H1 (cell line): ENCODE measurements at regions not wholly inside any gene's neighbourhood (a gene's known extent, or its start where the extent isn't known, plus 50 kb on each side); places are given as distances from the start of the nearest gene placed in this dataset.

Source experiments
- CTCF ChIA-PET: fragments of 300-600 bp; sonication (Branson Sonifier 250); formaldehyde crosslinking; loops from one replicate; lab custom pipeline; 2021; ENCODE audit not compliant: partially characterized antibody; lab: Charles Lee
- POLR2A ChIA-PET: fragments of 300-600 bp; sonication (Branson Sonifier 250); formaldehyde crosslinking; loops from one replicate; lab custom pipeline; 2021; ENCODE audit warnings: inconsistent platforms; ENCODE audit not compliant: partially characterized antibody; lab: Charles Lee
- DNase-seq, 2 experiments: peaks; one replicate each; pipeline versions ENCODE4 v3.0.0 to v3.0.0-alpha.2; 2010 to 2022; ENCODE audit warnings: low spot score in 2 of 2, low read depth in 1 of 2, mixed read lengths in 1 of 2
- FAIRE-seq: peaks from 2 replicates; lab custom pipeline; 2011; peaks lifted over from hg19 to GRCh38; lab: Jason Lieb, UNC
- H2AFZ ChIP-seq: 2 replicates; pipeline ENCODE4 v1.8.1; 2012; ENCODE audit warnings: low read length, inconsistent platforms
- H2AK5ac ChIP-seq: 2 replicates; pipeline ENCODE4 v1.6.1; 2013; ENCODE audit warnings: low read depth, low read length
- H2BK120ac ChIP-seq: replicated peaks from 2 replicates; pipeline ENCODE3; 2013; ENCODE audit warnings: low read depth, low read length, inconsistent platforms
- H2BK12ac ChIP-seq: 2 replicates; pipeline ENCODE4 v1.6.1; 2013; ENCODE audit warnings: low read depth, low read length
- H2BK15ac ChIP-seq: 2 replicates; pipeline ENCODE4 v1.6.1; 2013; ENCODE audit warnings: low read length
- H2BK20ac ChIP-seq: 2 replicates; pipeline ENCODE4 v1.6.1; 2013; ENCODE audit warnings: low read length
- H2BK5ac ChIP-seq: 2 replicates; pipeline ENCODE4 v1.6.1; 2013; ENCODE audit warnings: low read depth, low read length
- H3K14ac ChIP-seq: 2 replicates; pipeline ENCODE4 v1.6.1; 2013; ENCODE audit warnings: inconsistent platforms; ENCODE audit not compliant: insufficient read length
- H3K18ac ChIP-seq: 2 replicates; pipeline ENCODE4 v1.6.1; 2013; ENCODE audit warnings: low read length; ENCODE audit errors: extremely low read depth
- H3K23ac ChIP-seq: 2 replicates; pipeline ENCODE4 v1.6.1; 2013; ENCODE audit warnings: inconsistent platforms; ENCODE audit not compliant: insufficient read length
- H3K23me2 ChIP-seq: 2 replicates; pipeline ENCODE4 v1.6.1; 2013; ENCODE audit warnings: low read depth, low read length
- H3K27ac ChIP-seq: 2 replicates; pipeline ENCODE4 v1.6.1; 2011; ENCODE audit warnings: low read depth, low read length, inconsistent platforms
- H3K27me3 ChIP-seq, 4 experiments: replicated peaks in 1 of 4; 1 replicate in 1 of 4; 2 replicates in 3 of 4; pipeline versions ENCODE4 v1.6.1 to v1.8.1; 2011 to 2013; ENCODE audit warnings: low read length in 3 of 4, mild to moderate bottlenecking in 3 of 4, inconsistent platforms in 2 of 4, mixed read lengths in 2 of 4, moderate library complexity in 1 of 4; ENCODE audit not compliant: control insufficient read depth in 3 of 4, insufficient read depth in 3 of 4; ENCODE audit errors: extremely low read depth in 1 of 4
- H3K36me3 ChIP-seq, 4 experiments: 2 replicates each; pipeline versions ENCODE4 v1.6.1 to v1.8.1; 2011 to 2013; ENCODE audit warnings: mild to moderate bottlenecking in 4 of 4, low read length in 3 of 4, moderate library complexity in 2 of 4, control low read depth in 1 of 4, inconsistent platforms in 1 of 4; ENCODE audit not compliant: insufficient read depth in 4 of 4, control insufficient read depth in 2 of 4
- H3K4ac ChIP-seq: replicated peaks from 2 replicates; pipeline ENCODE3; 2013; ENCODE audit warnings: low read length, low read depth, mixed read lengths, inconsistent platforms; ENCODE audit not compliant: insufficient read length
- H3K4me1 ChIP-seq, 4 experiments: replicated peaks in 1 of 4; 1 replicate in 1 of 4; 2 replicates in 3 of 4; pipeline versions ENCODE4 v1.6.1 to v1.8.1; 2011 to 2013; ENCODE audit warnings: low read length in 3 of 4, inconsistent platforms in 2 of 4, mixed read lengths in 1 of 4; ENCODE audit not compliant: insufficient read depth in 4 of 4, control insufficient read depth in 3 of 4
- H3K4me2 ChIP-seq, 2 experiments: 2 replicates each; pipeline versions ENCODE4 v1.6.1 to v1.8.1; 2011 to 2013; ENCODE audit warnings: low read depth in 2 of 2, low read length in 2 of 2, control low read depth in 1 of 2, inconsistent platforms in 1 of 2, mild to moderate bottlenecking in 1 of 2; ENCODE audit not compliant: insufficient read depth in 1 of 2
- H3K4me3 ChIP-seq, 4 experiments: fragments of 200-600, 300-600 bp in 1 of 4; sonication (generic), shearing (Covaris generic), sonication (Bioruptor Twin) in 1 of 4; 2 replicates each; pipeline versions ENCODE4 v1.5.1 to v1.8.1; 2011 to 2016; ENCODE audit warnings: low read length in 4 of 4, low read depth in 3 of 4, control low read depth in 2 of 4, inconsistent platforms in 2 of 4, mild to moderate bottlenecking in 2 of 4, mixed read lengths in 1 of 4, moderate library complexity in 1 of 4; ENCODE audit not compliant: insufficient read depth in 2 of 4; ENCODE audit errors: extremely low read depth in 1 of 4
- H3K56ac ChIP-seq: replicated peaks from 2 replicates; pipeline ENCODE3; 2013; ENCODE audit warnings: low read depth, mild to moderate bottlenecking, mixed read lengths, low read length, inconsistent platforms; ENCODE audit not compliant: insufficient read length
- H3K79me1 ChIP-seq: 2 replicates; pipeline ENCODE4 v1.6.1; 2013; ENCODE audit warnings: low read depth, low read length, control low read depth
- H3K79me2 ChIP-seq, 2 experiments: 2 replicates each; pipeline versions ENCODE4 v1.6.1 to v1.8.1; 2012 to 2013; ENCODE audit warnings: low read length in 2 of 2, mild to moderate bottlenecking in 2 of 2, inconsistent platforms in 1 of 2; ENCODE audit not compliant: insufficient read depth in 2 of 2, control insufficient read depth in 1 of 2
- H3K9ac ChIP-seq, 4 experiments: replicated peaks in 1 of 4; 1 replicate in 1 of 4; 2 replicates in 3 of 4; pipeline versions ENCODE4 v1.6.1 to v1.8.1; 2011 to 2013; ENCODE audit warnings: low read depth in 3 of 4, low read length in 3 of 4, control low read depth in 2 of 4, mild to moderate bottlenecking in 2 of 4, moderate library complexity in 2 of 4, inconsistent platforms in 1 of 4; ENCODE audit errors: extremely low read depth in 1 of 4
- H3K9me3 ChIP-seq, 2 experiments: 2 replicates each; pipeline versions ENCODE4 v1.6.1 to v1.8.1; 2012 to 2013; ENCODE audit warnings: mild to moderate bottlenecking in 2 of 2, moderate library complexity in 2 of 2, control low read depth in 1 of 2, inconsistent platforms in 1 of 2, low read depth in 1 of 2, low read length in 1 of 2, mixed read lengths in 1 of 2; ENCODE audit not compliant: insufficient read depth in 2 of 2
- H4K20me1 ChIP-seq, 2 experiments: replicated peaks in 1 of 2; 2 replicates each; pipeline versions ENCODE3 to v1.8.1; 2011 to 2013; ENCODE audit warnings: inconsistent platforms in 2 of 2, low read length in 2 of 2, mild to moderate bottlenecking in 1 of 2; ENCODE audit not compliant: insufficient read depth in 2 of 2, control insufficient read depth in 1 of 2
- H4K5ac ChIP-seq: 2 replicates; pipeline ENCODE4 v1.6.1; 2013; ENCODE audit warnings: low read length, low read depth, mixed read lengths, inconsistent platforms; ENCODE audit not compliant: insufficient read length
- H4K8ac ChIP-seq: 2 replicates; pipeline ENCODE4 v1.8.0; 2013; ENCODE audit warnings: mild to moderate bottlenecking, moderate library complexity, low read length, inconsistent platforms; ENCODE audit not compliant: insufficient read depth; ENCODE audit errors: extremely low read depth
- H4K91ac ChIP-seq: replicated peaks from 2 replicates; pipeline ENCODE3; 2013; ENCODE audit warnings: low read length, mixed read lengths, inconsistent platforms; ENCODE audit not compliant: insufficient read length
- HDAC2 ChIP-seq, 2 experiments: fragments of 300-600 bp in 1 of 2; sonication (generic) in 1 of 2; IDR thresholded peaks; 2 replicates each; pipeline ENCODE4 v1.6.1; 2011 to 2012; ENCODE audit warnings: low read depth in 2 of 2, low read length in 2 of 2, mild to moderate bottlenecking in 2 of 2, moderate library complexity in 2 of 2, borderline replicate concordance in 1 of 2, inconsistent platforms in 1 of 2
- KDM1A ChIP-seq: fragments of 200-600, 300-600 bp; sonication (generic); IDR thresholded peaks from 2 replicates; pipeline ENCODE4 v1.7.1; 2016; ENCODE audit warnings: mild to moderate bottlenecking, low read length, borderline replicate concordance
- NANOG ChIP-seq: IDR thresholded peaks from 2 replicates; pipeline ENCODE4 v1.6.1; 2011; ENCODE audit warnings: low read length, low read depth, mild to moderate bottlenecking, inconsistent platforms; ENCODE audit not compliant: insufficient read depth, poor library complexity, severe bottlenecking
- WGBS, 2 experiments: shearing (Covaris generic) in 1 of 2; methylation state at CpG; one replicate each; pipeline versions ENCODE4 v1.1.6 to v1.1.7; 2013 to 2015; ENCODE audit warnings: low lambda C conversion rate in 2 of 2, mixed read lengths in 2 of 2, inconsistent platforms in 1 of 2, low coverage in 1 of 2, missing lambda C conversion rate in 1 of 2; ENCODE audit not compliant: insufficient replicate concordance in 2 of 2, insufficient coverage in 1 of 2, insufficient read length in 1 of 2; ENCODE audit errors: extremely low coverage in 1 of 2, missing lambda C conversion rate in 1 of 2; 5-methylcytosine and 5-hydroxymethylcytosine counted together

DNA sequence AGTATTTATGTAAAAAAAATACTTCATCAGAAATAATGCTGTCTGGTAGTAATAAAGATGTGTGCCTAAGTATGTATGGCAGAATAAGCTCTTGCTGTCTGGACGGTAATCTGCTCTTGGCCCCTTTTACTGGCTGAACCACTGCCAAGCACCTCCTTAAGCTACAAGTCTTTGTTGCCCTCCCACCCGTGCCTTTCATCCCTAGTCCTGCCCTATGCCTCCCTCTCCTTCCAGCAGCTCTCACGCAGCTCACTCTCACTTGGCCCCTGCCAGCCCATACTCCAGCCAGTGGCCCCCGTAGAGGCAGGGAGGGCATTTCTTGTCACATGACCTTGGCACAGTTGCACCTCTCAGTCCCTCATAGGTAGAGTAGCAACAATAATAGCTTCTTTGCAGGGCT is 54.5 kb upstream of the NPAS2 start:
- Histone ChIP-seq H3K27me3 (no peaks in the 10 kb centered on the region), H2BK20ac (no peak overlapping the region), H3K23me2 (no peaks in the 10 kb centered on the region), H4K91ac (no peak overlapping the region), H3K9ac (no peak overlapping the region), H3K27ac (no peak overlapping the region), H2AK5ac (no peak overlapping the region), H3K4me1 (no peaks in the 10 kb centered on the region), H4K5ac (no peak overlapping the region), H4K20me1 (no peaks in the 10 kb centered on the region), H3K4me3 (no peak overlapping the region), H3K4ac (no peak overlapping the region), H3K18ac (no peak overlapping the region), H2AFZ (no peak overlapping the region), H2BK12ac (no peak overlapping the region), H3K36me3 (no peaks in the 10 kb centered on the region), H3K4me2 (no peak overlapping the region), H3K9me3 (no peaks in the 10 kb centered on the region), H2BK120ac (no peak overlapping the region), H3K79me2 (no peaks in the 10 kb centered on the region), H3K79me1 (no peaks in the 10 kb centered on the region), H3K14ac (no peak overlapping the region), H2BK15ac (no peak overlapping the region)
- ChIA-PET POLR2A (no interaction called here), CTCF (no interaction called here)
- FAIRE-seq (no peak), DNase-seq (no peak)
- 81% methylated on average over 4 of the region's 4 CpGs; no CpG with 5 or more reads in 1 of the 2 experiments for WGBS, 2 experiments
- TF ChIP-seq HDAC2 (IDR thresholded peaks at IDR 0.05; ENCODE audit: borderline replicate concordance in 1 of 2, low read depth in 2 of 2, low read length in 2 of 2) (no peak), NANOG (no peak), KDM1A (no peak)
- TF ChIP-seq, all 59 proteins: peak for 0
- no peak overlapping the region for H2BK5ac ChIP-seq
- H3K23ac ChIP-seq: no peak overlapping the region
- no peak overlapping the region for H4K8ac ChIP-seq
- H3K56ac ChIP-seq: no peak overlapping the region
